ENCODE measurements at regions not wholly inside any gene's neighbourhood (a gene's known extent, or its start where the extent isn't known, plus 50 kb on each side); places are given as distances from the start of the nearest gene placed in this dataset.
"Not testable (repeated sequence)": the region's sequence is repeated elsewhere in the genome, so short reads cannot be mapped to it uniquely, and the experiment has no call there.

- peaks cover 0 to 4% (median under 1%) of the 10 kb centered on the region in 8 donors for H3K9me3 Mint-ChIP-seq
- no peaks in the 10 kb centered on the region for H3K36me3 ChIP-seq (ENCODE audit: insufficient read depth, low read length)
- H3K27ac Mint-ChIP-seq: no peak overlapping the region
- H3K4me1 Mint-ChIP-seq: peaks cover 0 to 3% (median 0%) of the 10 kb centered on the region in 4 donors
- intact Hi-C loops (cut with micrococcal nuclease): no loop called here
- H3K4me3 ChIP-seq (ENCODE audit: low read length in 2 of 2): no peak overlapping the region
- H3K9me3 ChIP-seq (ENCODE audit: control insufficient read depth in 1 of 2, low read length in 2 of 2): no peaks in the 10 kb centered on the region
- ChIA-PET CTCF (ENCODE audit: partially characterized antibody) (no interaction called here), POLR2A (ENCODE audit: partially characterized antibody) (no interaction called here)
- no peak for DNase-seq
- H3K27me3 Mint-ChIP-seq: peaks cover 2 to 5% of the 10 kb centered on the region in 2 donors
- H3K4me3 Mint-ChIP-seq: no peak overlapping the region
- H3K27me3 ChIP-seq (ENCODE audit: insufficient read depth, low read length): no peaks in the 10 kb centered on the region
- no peaks in the 10 kb centered on the region for H3K4me1 ChIP-seq (ENCODE audit: insufficient read depth, low read length)
- no peaks in the 10 kb centered on the region for H3K36me3 Mint-ChIP-seq
- H3K27ac ChIP-seq (ENCODE audit: low read depth, low read length): no peak overlapping the region
Measured at GRCh38 chr6:21872749-21873148, 279.2 kb downstream of the SOX4 start.

GRCh38 chr6:21873562-21873961, 280.0 kb downstream of the SOX4 start:
- peaks cover 0 to 3% (median 0%) of the 10 kb centered on the region in 4 donors for H3K4me1 Mint-ChIP-seq
- Histone ChIP-seq H3K27ac (ENCODE audit: low read depth, low read length) (no peak overlapping the region), H3K4me1 (ENCODE audit: insufficient read depth, low read length) (no peaks in the 10 kb centered on the region), H3K9me3 (ENCODE audit: control insufficient read depth in 1 of 2, low read length in 2 of 2) (no peaks in the 10 kb centered on the region), H3K36me3 (ENCODE audit: insufficient read depth, low read length) (no peaks in the 10 kb centered on the region), H3K4me3 (ENCODE audit: low read length in 2 of 2) (no peak overlapping the region), H3K27me3 (ENCODE audit: insufficient read depth, low read length) (no peaks in the 10 kb centered on the region)
- no peak overlapping the region for H3K27ac Mint-ChIP-seq
- intact Hi-C loops (cut with micrococcal nuclease): no loop called here
- CTCF ChIA-PET (ENCODE audit: partially characterized antibody): no interaction called here
- peaks cover 0 to 4% (median 2%) of the 10 kb centered on the region in 8 donors for H3K9me3 Mint-ChIP-seq
- H3K36me3 Mint-ChIP-seq: no peaks in the 10 kb centered on the region
- no peak overlapping the region for H3K4me3 Mint-ChIP-seq
- POLR2A ChIA-PET (ENCODE audit: partially characterized antibody): no interaction called here
- peaks cover 2 to 5% of the 10 kb centered on the region in 2 donors for H3K27me3 Mint-ChIP-seq
- no peak for DNase-seq

- Histone ChIP-seq H3K27ac (ENCODE audit: low read depth, low read length) (no peak overlapping the region), H3K4me1 (ENCODE audit: insufficient read depth, low read length) (no peaks in the 10 kb centered on the region), H3K36me3 (ENCODE audit: insufficient read depth, low read length) (no peaks in the 10 kb centered on the region), H3K27me3 (ENCODE audit: insufficient read depth, low read length) (no peaks in the 10 kb centered on the region), H3K9me3 (ENCODE audit: control insufficient read depth in 1 of 2, low read length in 2 of 2) (no peaks in the 10 kb centered on the region), H3K4me3 (ENCODE audit: low read length in 2 of 2) (no peak overlapping the region)
- Mint-ChIP-seq H3K36me3 (no peaks in the 10 kb centered on the region), H3K27ac (no peak overlapping the region), H3K4me1 (peaks cover 0 to 3% (median 0%) of the 10 kb centered on the region in 4 donors), H3K9me3 (peaks cover 0 to 9% (median 2%) of the 10 kb centered on the region in 8 donors), H3K27me3 (peaks cover 2 to 3% of the 10 kb centered on the region in 2 donors), H3K4me3 (no peak overlapping the region)
- ChIA-PET POLR2A (ENCODE audit: partially characterized antibody) (no interaction called here), CTCF (ENCODE audit: partially characterized antibody) (interaction anchor here (0.7 kb wide), 1 partner anchor 8 kb away, joined by 3 read pairs; no protein-coding TSS in a partner anchor)
- no peak for DNase-seq
- intact Hi-C loops (cut with micrococcal nuclease): no loop called here
Measured at GRCh38 chr6:21874372-21874771, 280.8 kb downstream of the SOX4 start.

- H3K36me3 ChIP-seq (ENCODE audit: insufficient read depth, low read length); H3K27me3 ChIP-seq (ENCODE audit: insufficient read depth, low read length); CTCF ChIA-PET (ENCODE audit: partially characterized antibody); H3K27ac Mint-ChIP-seq; H3K27ac ChIP-seq (ENCODE audit: low read depth, low read length); H3K4me1 Mint-ChIP-seq; H3K4me3 ChIP-seq (ENCODE audit: low read length in 2 of 2); intact Hi-C loops (cut with micrococcal nuclease); POLR2A ChIA-PET (ENCODE audit: partially characterized antibody); H3K9me3 ChIP-seq (ENCODE audit: control insufficient read depth in 1 of 2, low read length in 2 of 2); H3K27me3 Mint-ChIP-seq; H3K36me3 Mint-ChIP-seq; H3K4me1 ChIP-seq (ENCODE audit: insufficient read depth, low read length): not testable (repeated sequence)
- peak in 3 of 5 donors; percentile 5 to 23 (median 12) for DNase-seq
- Mint-ChIP-seq H3K4me3 (peak overlapping the region in 1 of 8 donors; percentile 38), H3K9me3 (peaks cover 0 to 16% (median 4%) of the 10 kb centered on the region in 8 donors)
Measured at GRCh38 chr6:21877037-21877436, 283.5 kb downstream of the SOX4 start.

GRCh38 chr6:21880249-21880648, 286.7 kb downstream of the SOX4 start:
- H3K9me3 Mint-ChIP-seq: peaks cover 0 to 21% (median 4%) of the 10 kb centered on the region in 8 donors
- H3K27me3 Mint-ChIP-seq; H3K27ac ChIP-seq (ENCODE audit: low read depth, low read length); H3K4me3 Mint-ChIP-seq; H3K36me3 ChIP-seq (ENCODE audit: insufficient read depth, low read length); H3K27ac Mint-ChIP-seq; DNase-seq; H3K4me1 Mint-ChIP-seq; H3K4me1 ChIP-seq (ENCODE audit: insufficient read depth, low read length); CTCF ChIA-PET (ENCODE audit: partially characterized antibody); intact Hi-C loops (cut with micrococcal nuclease); H3K4me3 ChIP-seq (ENCODE audit: low read length in 2 of 2); H3K36me3 Mint-ChIP-seq; H3K9me3 ChIP-seq (ENCODE audit: control insufficient read depth in 1 of 2, low read length in 2 of 2); POLR2A ChIA-PET (ENCODE audit: partially characterized antibody); H3K27me3 ChIP-seq (ENCODE audit: insufficient read depth, low read length): not testable (repeated sequence)

GRCh38 chr6:21881969-21882465, 288.5 kb downstream of the SOX4 start:
- Histone ChIP-seq H3K27me3 (ENCODE audit: insufficient read depth, low read length) (no peaks in the 10 kb centered on the region), H3K36me3 (ENCODE audit: insufficient read depth, low read length) (no peaks in the 10 kb centered on the region), H3K4me1 (ENCODE audit: insufficient read depth, low read length) (no peaks in the 10 kb centered on the region), H3K27ac (ENCODE audit: low read depth, low read length) (no peak overlapping the region), H3K9me3 (ENCODE audit: control insufficient read depth in 1 of 2, low read length in 2 of 2) (no peaks in the 10 kb centered on the region), H3K4me3 (ENCODE audit: low read length in 2 of 2) (no peak overlapping the region)
- intact Hi-C loops (cut with micrococcal nuclease): no loop called here
- CTCF ChIA-PET (ENCODE audit: partially characterized antibody): no interaction called here
- POLR2A ChIA-PET (ENCODE audit: partially characterized antibody): no interaction called here
- no peak for DNase-seq
- H3K27me3 Mint-ChIP-seq: no peaks in the 10 kb centered on the region
- no peaks in the 10 kb centered on the region for H3K4me1 Mint-ChIP-seq
- H3K27ac Mint-ChIP-seq: no peak overlapping the region
- no peaks in the 10 kb centered on the region for H3K36me3 Mint-ChIP-seq
- peaks cover 0 to 21% (median 4%) of the 10 kb centered on the region in 8 donors for H3K9me3 Mint-ChIP-seq
- no peak overlapping the region for H3K4me3 Mint-ChIP-seq

- H3K9me3 Mint-ChIP-seq: peaks cover 0 to 17% (median 3%) of the 10 kb centered on the region in 8 donors
- CTCF ChIA-PET (ENCODE audit: partially characterized antibody): no interaction called here
Measured at GRCh38 chr6:21883595-21884328, 290.2 kb downstream of the SOX4 start.

More at GRCh38 chr6:21883595-21884328, 290.2 kb downstream of the SOX4 start:
- Mint-ChIP-seq H3K4me3 (no peak overlapping the region), H3K27me3 (no peaks in the 10 kb centered on the region), H3K36me3 (no peaks in the 10 kb centered on the region), H3K27ac (peak overlapping the region in 1 of 7 donors; percentile 42), H3K4me1 (no peaks in the 10 kb centered on the region)
- intact Hi-C loops (cut with micrococcal nuclease): no loop called here
- no peak overlapping the region for H3K27ac ChIP-seq (ENCODE audit: low read depth, low read length)
- H3K27me3 ChIP-seq (ENCODE audit: insufficient read depth, low read length): no peaks in the 10 kb centered on the region
- no peaks in the 10 kb centered on the region for H3K9me3 ChIP-seq (ENCODE audit: control insufficient read depth in 1 of 2, low read length in 2 of 2)
- no peaks in the 10 kb centered on the region for H3K36me3 ChIP-seq (ENCODE audit: insufficient read depth, low read length)
- POLR2A ChIA-PET (ENCODE audit: partially characterized antibody): no interaction called here
- no peak overlapping the region for H3K4me3 ChIP-seq (ENCODE audit: low read length in 2 of 2)
- no peak for DNase-seq
- no peaks in the 10 kb centered on the region for H3K4me1 ChIP-seq (ENCODE audit: insufficient read depth, low read length)
